ENCODE measurements at regions not wholly inside any gene's neighbourhood (a gene's known extent, or its start where the extent isn't known, plus 50 kb on each side); places are given as distances from the start of the nearest gene placed in this dataset.

DNA sequence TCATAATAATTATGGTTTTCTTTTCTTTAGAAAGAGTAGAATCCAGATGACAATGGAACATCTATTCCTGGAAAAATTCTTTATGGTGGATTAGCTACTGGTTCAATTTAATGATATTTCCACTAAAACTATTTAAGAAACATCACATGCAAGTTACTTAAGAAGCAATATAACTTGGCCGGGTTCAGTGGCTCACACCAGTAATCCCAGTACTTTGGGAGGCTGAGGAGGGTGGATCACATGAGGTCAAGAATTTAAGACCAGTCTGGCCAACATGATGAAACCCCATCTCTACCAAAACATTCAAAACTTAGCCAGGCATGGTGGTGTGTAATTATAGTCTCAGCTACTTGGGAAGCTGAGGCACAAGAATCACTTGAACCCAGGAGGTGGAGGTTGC, 65.9 kb upstream of the SMLR1 start:
- DNase-seq = no peak
- Mint-ChIP-seq H3K27me3 (peaks cover 0 to 2% of the 10 kb centered on the region in 2 donors), H3K4me1 (peaks cover 4 to 21% (median 11%) of the 10 kb centered on the region in 4 donors), H3K4me3 (no peak overlapping the region), H3K9me3 (peaks cover 0 to 4% (median 0%) of the 10 kb centered on the region in 8 donors), H3K27ac (no peak overlapping the region), H3K36me3 (no peaks in the 10 kb centered on the region)
- H3K27me3 ChIP-seq (ENCODE audit: insufficient read depth, low read length) = no peaks in the 10 kb centered on the region
- H3K9me3 ChIP-seq (ENCODE audit: control insufficient read depth in 1 of 2, low read length in 2 of 2) = no peaks in the 10 kb centered on the region
- intact Hi-C loops (cut with micrococcal nuclease) = no loop called here
- H3K36me3 ChIP-seq (ENCODE audit: insufficient read depth, low read length) = no peaks in the 10 kb centered on the region
- H3K4me3 ChIP-seq (ENCODE audit: low read length in 2 of 2) = no peak overlapping the region
- peaks cover 10% of the 10 kb centered on the region for H3K4me1 ChIP-seq (ENCODE audit: insufficient read depth, low read length)
- ChIA-PET CTCF (ENCODE audit: partially characterized antibody) (interaction anchor here (1.2 to 1.7 kb wide), 2 partner anchors 439 to 467 kb away, joined by 3 to 5 read pairs; no protein-coding TSS in a partner anchor), POLR2A (ENCODE audit: partially characterized antibody) (interaction anchor here (0.6 kb wide), 1 partner anchor 575 kb away, joined by 6 read pairs; no protein-coding TSS in a partner anchor)
- H3K27ac ChIP-seq (ENCODE audit: low read depth, low read length) = no peak overlapping the region

DNA sequence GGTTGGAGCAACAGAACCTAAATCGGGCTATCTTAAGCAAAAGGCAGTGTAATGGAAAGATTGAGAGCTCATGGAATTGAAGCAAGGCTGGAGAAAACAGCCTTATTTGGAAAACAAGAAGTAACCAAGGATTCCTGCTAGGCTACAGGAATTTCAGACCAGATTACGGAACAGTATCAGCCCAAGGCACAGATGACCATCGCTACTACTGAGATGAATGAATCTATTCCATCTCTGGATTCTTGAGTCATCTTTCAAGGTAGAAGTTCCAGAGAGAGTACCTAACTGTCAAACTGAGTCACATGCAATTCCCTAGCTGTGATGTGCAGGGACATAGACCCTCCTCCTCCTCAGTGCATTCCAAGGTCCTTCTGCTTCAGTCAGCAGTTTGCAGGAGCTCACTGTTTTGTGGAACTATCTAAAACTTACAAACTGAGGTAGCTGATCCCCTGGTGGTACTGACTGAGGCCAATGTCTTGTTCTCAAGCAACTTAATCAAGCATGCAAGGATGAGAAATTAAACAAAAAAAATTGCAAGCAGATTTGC, 62.0 kb upstream of the SMLR1 start:
- no peaks in the 10 kb centered on the region for H3K4me1 ChIP-seq (ENCODE audit: insufficient read depth, low read length)
- DNase-seq = no peak
- no peak overlapping the region for H3K4me3 ChIP-seq (ENCODE audit: low read length in 2 of 2)
- H3K9me3 ChIP-seq (ENCODE audit: control insufficient read depth in 1 of 2, low read length in 2 of 2) = no peaks in the 10 kb centered on the region
- H3K27ac ChIP-seq (ENCODE audit: low read depth, low read length) = no peak overlapping the region
- H3K27ac Mint-ChIP-seq = no peak overlapping the region
- peaks cover 0 to 1% (median 0%) of the 10 kb centered on the region in 8 donors for H3K9me3 Mint-ChIP-seq
- no peaks in the 10 kb centered on the region for H3K36me3 Mint-ChIP-seq
- H3K4me1 Mint-ChIP-seq = no peaks in the 10 kb centered on the region
- intact Hi-C loops (cut with micrococcal nuclease) = no loop called here
- H3K36me3 ChIP-seq (ENCODE audit: insufficient read depth, low read length) = no peaks in the 10 kb centered on the region
- no peaks in the 10 kb centered on the region for H3K27me3 ChIP-seq (ENCODE audit: insufficient read depth, low read length)
- peaks cover 0 to 3% of the 10 kb centered on the region in 2 donors for H3K27me3 Mint-ChIP-seq
- H3K4me3 Mint-ChIP-seq = no peak overlapping the region
- ChIA-PET POLR2A (ENCODE audit: partially characterized antibody) (no interaction called here), CTCF (ENCODE audit: partially characterized antibody) (no interaction called here)

- H3K36me3 Mint-ChIP-seq = no peaks in the 10 kb centered on the region
- CTCF ChIA-PET (ENCODE audit: partially characterized antibody) = no interaction called here
Observed at GRCh38 chr6:130766239-130767144, 60.7 kb upstream of the SMLR1 start.

GRCh38 chr6:130769861-130770260, 57.3 kb upstream of the SMLR1 start:
- H3K27ac ChIP-seq (ENCODE audit: low read depth, low read length) = no peak overlapping the region
- Mint-ChIP-seq H3K9me3 (peaks cover 0 to 1% (median 0%) of the 10 kb centered on the region in 8 donors), H3K4me3 (no peak overlapping the region), H3K36me3 (no peaks in the 10 kb centered on the region), H3K27me3 (peaks cover 0 to 2% of the 10 kb centered on the region in 2 donors), H3K4me1 (no peaks in the 10 kb centered on the region), H3K27ac (no peak overlapping the region)
- H3K36me3 ChIP-seq (ENCODE audit: insufficient read depth, low read length) = no peaks in the 10 kb centered on the region
- no peak overlapping the region for H3K4me3 ChIP-seq (ENCODE audit: low read length in 2 of 2)
- H3K27me3 ChIP-seq (ENCODE audit: insufficient read depth, low read length) = no peaks in the 10 kb centered on the region
- DNase-seq = no peak
- no peaks in the 10 kb centered on the region for H3K4me1 ChIP-seq (ENCODE audit: insufficient read depth, low read length)
- ChIA-PET CTCF (ENCODE audit: partially characterized antibody) (no interaction called here), POLR2A (ENCODE audit: partially characterized antibody) (no interaction called here)
- intact Hi-C loops (cut with micrococcal nuclease) = no loop called here
- no peaks in the 10 kb centered on the region for H3K9me3 ChIP-seq (ENCODE audit: control insufficient read depth in 1 of 2, low read length in 2 of 2)

More at GRCh38 chr6:130766239-130767144, 60.7 kb upstream of the SMLR1 start:
- no peak overlapping the region for H3K27ac ChIP-seq (ENCODE audit: low read depth, low read length)
- peaks cover 0 to 1% (median 0%) of the 10 kb centered on the region in 8 donors for H3K9me3 Mint-ChIP-seq
- H3K4me3 Mint-ChIP-seq = no peak overlapping the region
- H3K27ac Mint-ChIP-seq = no peak overlapping the region
- peaks cover 0 to 1% of the 10 kb centered on the region in 2 donors for H3K27me3 Mint-ChIP-seq
- H3K36me3 ChIP-seq (ENCODE audit: insufficient read depth, low read length) = no peaks in the 10 kb centered on the region
- POLR2A ChIA-PET (ENCODE audit: partially characterized antibody) = no interaction called here
- no peaks in the 10 kb centered on the region for H3K27me3 ChIP-seq (ENCODE audit: insufficient read depth, low read length)
- H3K9me3 ChIP-seq (ENCODE audit: control insufficient read depth in 1 of 2, low read length in 2 of 2) = no peaks in the 10 kb centered on the region
- H3K4me1 ChIP-seq (ENCODE audit: insufficient read depth, low read length) = no peaks in the 10 kb centered on the region
- no peak for DNase-seq
- intact Hi-C loops (cut with micrococcal nuclease) = no loop called here
- H3K4me1 Mint-ChIP-seq = no peaks in the 10 kb centered on the region
- H3K4me3 ChIP-seq (ENCODE audit: low read length in 2 of 2) = no peak overlapping the region

GRCh38 chr6:130771741-130772140, 55.5 kb upstream of the SMLR1 start:
- ChIA-PET POLR2A (ENCODE audit: partially characterized antibody) (no interaction called here), CTCF (ENCODE audit: partially characterized antibody) (no interaction called here)
- Mint-ChIP-seq H3K36me3 (no peaks in the 10 kb centered on the region), H3K27ac (no peak overlapping the region), H3K4me1 (peaks cover 0 to 7% (median 5%) of the 10 kb centered on the region in 4 donors), H3K4me3 (no peak overlapping the region), H3K9me3 (peaks cover 0 to 1% (median 0%) of the 10 kb centered on the region in 8 donors), H3K27me3 (peaks cover 0 to 2% of the 10 kb centered on the region in 2 donors)
- Histone ChIP-seq H3K27me3 (ENCODE audit: insufficient read depth, low read length) (no peaks in the 10 kb centered on the region), H3K9me3 (ENCODE audit: control insufficient read depth in 1 of 2, low read length in 2 of 2) (no peaks in the 10 kb centered on the region), H3K36me3 (ENCODE audit: insufficient read depth, low read length) (no peaks in the 10 kb centered on the region), H3K27ac (ENCODE audit: low read depth, low read length) (no peak overlapping the region), H3K4me1 (ENCODE audit: insufficient read depth, low read length) (no peaks in the 10 kb centered on the region), H3K4me3 (ENCODE audit: low read length in 2 of 2) (no peak overlapping the region)
- DNase-seq = no peak
- intact Hi-C loops (cut with micrococcal nuclease) = no loop called here

DNA sequence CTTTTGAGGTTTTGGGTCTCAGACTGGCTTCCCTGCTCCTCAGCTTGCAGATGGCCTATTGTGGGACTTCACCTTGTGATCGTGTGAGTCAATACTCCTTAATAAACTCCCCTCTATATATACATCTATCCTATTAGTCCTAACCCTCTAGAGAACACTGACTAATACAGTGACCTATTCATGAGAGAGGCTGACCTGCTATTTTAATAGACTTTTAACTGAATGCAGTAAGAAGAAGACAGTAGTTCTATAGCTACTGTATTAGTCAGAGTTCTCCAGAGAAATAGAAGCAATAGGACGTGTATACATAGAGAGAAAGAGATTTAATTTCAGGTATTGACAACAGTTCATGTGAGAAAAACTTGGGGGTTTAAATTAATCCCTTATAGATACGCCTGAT, 53.3 kb upstream of the SMLR1 start:
- DNase-seq = no peak
- Histone ChIP-seq H3K4me3 (ENCODE audit: low read length in 2 of 2) (no peak overlapping the region), H3K9me3 (ENCODE audit: control insufficient read depth in 1 of 2, low read length in 2 of 2) (no peaks in the 10 kb centered on the region), H3K27me3 (ENCODE audit: insufficient read depth, low read length) (no peaks in the 10 kb centered on the region), H3K27ac (ENCODE audit: low read depth, low read length) (no peak overlapping the region), H3K4me1 (ENCODE audit: insufficient read depth, low read length) (no peaks in the 10 kb centered on the region), H3K36me3 (ENCODE audit: insufficient read depth, low read length) (no peaks in the 10 kb centered on the region)
- intact Hi-C loops (cut with micrococcal nuclease) = no loop called here
- Mint-ChIP-seq H3K9me3 (no peaks in the 10 kb centered on the region), H3K27me3 (peaks cover 0 to 2% of the 10 kb centered on the region in 2 donors), H3K27ac (no peak overlapping the region), H3K4me3 (no peak overlapping the region), H3K4me1 (peaks cover 3 to 14% (median 5%) of the 10 kb centered on the region in 4 donors), H3K36me3 (no peaks in the 10 kb centered on the region)
- CTCF ChIA-PET (ENCODE audit: partially characterized antibody) = interaction anchor here (0.9 to 1.0 kb wide), 2 partner anchors 10 to 49 kb away, joined by 3 read pairs; no protein-coding TSS in a partner anchor
- POLR2A ChIA-PET (ENCODE audit: partially characterized antibody) = no interaction called here

DNA sequence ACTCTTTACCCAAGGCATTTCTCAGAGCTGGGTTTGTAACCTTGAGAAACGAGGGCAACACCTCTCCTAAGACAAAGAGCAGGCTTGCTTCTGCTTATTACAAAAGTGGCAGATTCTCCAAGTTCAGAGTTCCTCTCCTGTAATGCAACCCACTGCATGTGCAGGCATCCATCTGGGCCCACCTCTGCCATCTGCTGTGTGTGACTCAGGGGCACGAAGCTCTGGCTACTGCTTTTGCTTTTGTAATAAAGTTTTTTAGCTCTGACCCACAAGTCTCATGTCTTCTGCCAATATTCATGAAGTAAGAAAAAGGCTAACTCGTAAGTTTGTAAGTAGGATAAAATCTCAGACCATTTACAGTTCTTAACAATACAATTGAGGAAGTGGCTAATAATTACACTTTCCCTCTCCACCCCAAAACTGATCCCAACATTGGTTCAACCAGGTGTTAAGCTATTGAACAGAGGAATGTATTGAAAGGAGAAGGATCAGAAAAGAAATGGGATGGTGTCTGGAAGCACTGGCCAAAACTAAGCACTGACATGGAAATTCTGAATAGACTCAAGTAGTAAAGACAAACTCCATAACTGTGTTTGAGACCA, 51.7 kb upstream of the SMLR1 start:
- Histone ChIP-seq H3K4me3 (ENCODE audit: low read length in 2 of 2) (no peak overlapping the region), H3K36me3 (ENCODE audit: insufficient read depth, low read length) (no peaks in the 10 kb centered on the region), H3K27me3 (ENCODE audit: insufficient read depth, low read length) (no peaks in the 10 kb centered on the region), H3K27ac (ENCODE audit: low read depth, low read length) (no peak overlapping the region), H3K4me1 (ENCODE audit: insufficient read depth, low read length) (no peaks in the 10 kb centered on the region), H3K9me3 (ENCODE audit: control insufficient read depth in 1 of 2, low read length in 2 of 2) (no peaks in the 10 kb centered on the region)
- Mint-ChIP-seq H3K27me3 (peaks cover 0 to 2% of the 10 kb centered on the region in 2 donors), H3K9me3 (peaks cover 0 to 2% (median 0%) of the 10 kb centered on the region in 8 donors), H3K36me3 (no peaks in the 10 kb centered on the region), H3K4me3 (no peak overlapping the region), H3K27ac (no peak overlapping the region), H3K4me1 (peaks cover 4 to 26% (median 15%) of the 10 kb centered on the region in 4 donors)
- intact Hi-C loops (cut with micrococcal nuclease) = no loop called here
- no peak for DNase-seq
- ChIA-PET POLR2A (ENCODE audit: partially characterized antibody) (no interaction called here), CTCF (ENCODE audit: partially characterized antibody) (interaction anchor here (1.1 kb wide), 1 partner anchor 9 kb away, joined by 3 read pairs; no protein-coding TSS in a partner anchor)
